Heart left ventricle (tissue), 13 donors: ENCODE measurements at regions not wholly inside any gene's neighbourhood (a gene's known extent, or its start where the extent isn't known, plus 50 kb on each side); places are given as distances from the start of the nearest gene placed in this dataset.

Source experiments
- POLR2A ChIP-seq, 2 donors: fragments of 450-650 bp; IDR thresholded peaks; one replicate each; pipeline ENCODE4 v1.6.1; 2017; ENCODE audit warnings: antibody characterized with exemption in 2 of 2, mild to moderate bottlenecking in 2 of 2, moderate library complexity in 2 of 2
- TF ChIP-seq, protein P1 (sequence below), 12 donors: fragments of 200-600 bp; sonication (generic) in 4 of 12; IDR thresholded peaks; one replicate each; pipeline versions ENCODE4 v1.5.0 to v1.8.0; 2018 to 2022; ENCODE audit warnings: antibody characterized with exemption in 12 of 12, mild to moderate bottlenecking in 5 of 12
- donor health status: ischemic (EF 13 %, LVEDD 7.1; RV severe dilation, severe dysfunction).
- donor health status: DM: no; HTN: yes; CAD: no.
- donor health status: DM: no; HTN: no; CAD: no.
- donor health status: ischemic (EF 25% LVEDD 6.9; RV normal size, moderate dysfunction).
- donor health status: ischemic (EF 25% LVEDD 5.7; RV mildly dilated, moderate dysfunction).
- donor health status: ischemic (EF 35%, LVEDD 5.7; RV mildly dilated, moderate dysfunction).
- donor health status: nonischemic (EF 11% LVEDD 7.7; RV severe dilation, severe dysfunction).
- donor health status: DM: yes; HTN: yes; CAD: no.
- donor health status: PGD.
- donor health status: ischemic (EF 29% LVEDD 5.4; RV normal size, mild dysfunction).
- donor health status: nonischemic (EF 23%, LVEDD 6.1; RV moderate dilation, normal function).

DNA sequence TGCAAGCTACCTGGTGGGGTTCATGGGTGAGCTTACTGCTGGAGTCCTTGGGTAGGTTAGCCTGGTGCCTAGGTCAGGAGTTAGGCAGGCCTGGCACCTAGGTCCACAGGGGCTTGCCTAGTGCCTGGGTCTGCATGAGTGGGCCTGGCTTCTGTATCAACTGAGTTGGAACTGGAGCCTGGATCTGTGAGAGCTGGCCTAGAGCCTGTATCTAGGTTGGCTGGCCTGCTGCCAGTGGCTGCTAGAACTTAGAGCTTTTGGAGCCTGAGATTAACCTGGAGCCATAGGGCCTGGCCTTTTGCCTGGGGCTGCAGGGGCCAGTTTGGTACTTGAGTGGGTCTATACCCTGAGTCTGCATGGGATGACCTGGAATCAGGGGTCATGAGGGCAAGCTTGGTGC lies 679.4 kb downstream of the NUP35 start:
- TF ChIP-seq, protein P1, sequence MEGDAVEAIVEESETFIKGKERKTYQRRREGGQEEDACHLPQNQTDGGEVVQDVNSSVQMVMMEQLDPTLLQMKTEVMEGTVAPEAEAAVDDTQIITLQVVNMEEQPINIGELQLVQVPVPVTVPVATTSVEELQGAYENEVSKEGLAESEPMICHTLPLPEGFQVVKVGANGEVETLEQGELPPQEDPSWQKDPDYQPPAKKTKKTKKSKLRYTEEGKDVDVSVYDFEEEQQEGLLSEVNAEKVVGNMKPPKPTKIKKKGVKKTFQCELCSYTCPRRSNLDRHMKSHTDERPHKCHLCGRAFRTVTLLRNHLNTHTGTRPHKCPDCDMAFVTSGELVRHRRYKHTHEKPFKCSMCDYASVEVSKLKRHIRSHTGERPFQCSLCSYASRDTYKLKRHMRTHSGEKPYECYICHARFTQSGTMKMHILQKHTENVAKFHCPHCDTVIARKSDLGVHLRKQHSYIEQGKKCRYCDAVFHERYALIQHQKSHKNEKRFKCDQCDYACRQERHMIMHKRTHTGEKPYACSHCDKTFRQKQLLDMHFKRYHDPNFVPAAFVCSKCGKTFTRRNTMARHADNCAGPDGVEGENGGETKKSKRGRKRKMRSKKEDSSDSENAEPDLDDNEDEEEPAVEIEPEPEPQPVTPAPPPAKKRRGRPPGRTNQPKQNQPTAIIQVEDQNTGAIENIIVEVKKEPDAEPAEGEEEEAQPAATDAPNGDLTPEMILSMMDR (IDR thresholded peaks at IDR 0.05), result no peak
- no peak for TF ChIP-seq POLR2A (IDR thresholded peaks at IDR 0.05)
